H1 (cell line): ENCODE measurements at regions not wholly inside any gene's neighbourhood (a gene's known extent, or its start where the extent isn't known, plus 50 kb on each side); places are given as distances from the start of the nearest gene placed in this dataset.

Experiments used
- HDAC6 ChIP-seq: IDR thresholded peaks from one replicate; pipeline ENCODE4 v1.7.1; 2012; ENCODE audit warnings: low read depth, mild to moderate bottlenecking, inconsistent platforms, low read length, moderate library complexity
- KDM1A ChIP-seq: fragments of 200-600, 300-600 bp; sonication (generic); IDR thresholded peaks from 2 replicates; pipeline ENCODE4 v1.7.1; 2016; ENCODE audit warnings: mild to moderate bottlenecking, low read length, borderline replicate concordance
- POLR2A ChIP-seq, 2 experiments: IDR thresholded peaks; 1 replicate in 1 of 2; 2 replicates in 1 of 2; pipeline ENCODE4 v1.6.1; 2011; ENCODE audit warnings: low read depth in 2 of 2, low read length in 2 of 2, mild to moderate bottlenecking in 2 of 2; ENCODE audit errors: control extremely low read depth in 1 of 2
- POU5F1 ChIP-seq: IDR thresholded peaks from 2 replicates; pipeline ENCODE4 v1.6.1; 2011; ENCODE audit warnings: low read depth, mild to moderate bottlenecking, low read length, moderate library complexity
- SRF ChIP-seq: IDR thresholded peaks from 2 replicates; pipeline ENCODE4 v1.6.1; 2011; ENCODE audit warnings: mild to moderate bottlenecking, low read depth, low read length, moderate library complexity
- ZNF274 ChIP-seq: IDR thresholded peaks from 2 replicates; pipeline ENCODE4 v1.7.0; 2012; ENCODE audit warnings: low read length, borderline replicate concordance; ENCODE audit errors: extremely low read depth
- TF ChIP-seq, protein P1 (sequence below): fragments of 300-600 bp; sonication (generic); IDR thresholded peaks from 2 replicates; pipeline ENCODE4 v1.7.1; 2012; ENCODE audit warnings: low read length, moderate library complexity, mild to moderate bottlenecking, inconsistent platforms; ENCODE audit not compliant: insufficient replicate concordance

DNA sequence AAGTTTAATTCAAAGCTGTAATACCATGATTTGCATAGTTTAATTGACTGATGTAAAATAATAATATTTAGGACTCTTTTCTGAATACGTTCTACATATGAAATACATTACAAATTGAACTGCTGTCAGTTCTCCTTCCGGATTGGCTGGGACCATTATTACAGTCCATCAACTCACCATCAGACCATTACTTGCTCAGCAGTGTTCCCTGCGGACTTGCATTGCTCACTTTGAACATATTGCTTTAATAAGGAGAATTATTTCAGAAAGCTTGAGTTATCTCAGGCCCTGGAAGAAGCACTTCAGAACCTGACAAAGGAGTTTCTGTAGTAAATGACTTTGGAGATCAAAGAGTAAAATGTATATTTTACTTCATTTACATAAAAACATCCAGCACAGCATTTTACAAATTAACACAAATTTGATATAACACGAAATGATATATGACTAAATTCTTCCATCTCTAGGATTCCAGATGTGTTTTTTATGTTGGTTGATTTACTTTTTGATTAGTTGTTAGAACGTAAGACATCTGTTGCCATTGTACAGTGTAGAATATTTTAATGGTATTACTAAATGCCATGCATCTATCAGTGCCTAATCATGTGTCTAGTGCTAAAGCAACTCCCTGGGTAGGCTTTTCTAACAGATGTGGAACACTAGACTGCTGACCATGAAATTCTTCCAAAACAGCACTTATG is 418.5 kb upstream of the SEMA3A start (continued):
- TF ChIP-seq, protein P1, sequence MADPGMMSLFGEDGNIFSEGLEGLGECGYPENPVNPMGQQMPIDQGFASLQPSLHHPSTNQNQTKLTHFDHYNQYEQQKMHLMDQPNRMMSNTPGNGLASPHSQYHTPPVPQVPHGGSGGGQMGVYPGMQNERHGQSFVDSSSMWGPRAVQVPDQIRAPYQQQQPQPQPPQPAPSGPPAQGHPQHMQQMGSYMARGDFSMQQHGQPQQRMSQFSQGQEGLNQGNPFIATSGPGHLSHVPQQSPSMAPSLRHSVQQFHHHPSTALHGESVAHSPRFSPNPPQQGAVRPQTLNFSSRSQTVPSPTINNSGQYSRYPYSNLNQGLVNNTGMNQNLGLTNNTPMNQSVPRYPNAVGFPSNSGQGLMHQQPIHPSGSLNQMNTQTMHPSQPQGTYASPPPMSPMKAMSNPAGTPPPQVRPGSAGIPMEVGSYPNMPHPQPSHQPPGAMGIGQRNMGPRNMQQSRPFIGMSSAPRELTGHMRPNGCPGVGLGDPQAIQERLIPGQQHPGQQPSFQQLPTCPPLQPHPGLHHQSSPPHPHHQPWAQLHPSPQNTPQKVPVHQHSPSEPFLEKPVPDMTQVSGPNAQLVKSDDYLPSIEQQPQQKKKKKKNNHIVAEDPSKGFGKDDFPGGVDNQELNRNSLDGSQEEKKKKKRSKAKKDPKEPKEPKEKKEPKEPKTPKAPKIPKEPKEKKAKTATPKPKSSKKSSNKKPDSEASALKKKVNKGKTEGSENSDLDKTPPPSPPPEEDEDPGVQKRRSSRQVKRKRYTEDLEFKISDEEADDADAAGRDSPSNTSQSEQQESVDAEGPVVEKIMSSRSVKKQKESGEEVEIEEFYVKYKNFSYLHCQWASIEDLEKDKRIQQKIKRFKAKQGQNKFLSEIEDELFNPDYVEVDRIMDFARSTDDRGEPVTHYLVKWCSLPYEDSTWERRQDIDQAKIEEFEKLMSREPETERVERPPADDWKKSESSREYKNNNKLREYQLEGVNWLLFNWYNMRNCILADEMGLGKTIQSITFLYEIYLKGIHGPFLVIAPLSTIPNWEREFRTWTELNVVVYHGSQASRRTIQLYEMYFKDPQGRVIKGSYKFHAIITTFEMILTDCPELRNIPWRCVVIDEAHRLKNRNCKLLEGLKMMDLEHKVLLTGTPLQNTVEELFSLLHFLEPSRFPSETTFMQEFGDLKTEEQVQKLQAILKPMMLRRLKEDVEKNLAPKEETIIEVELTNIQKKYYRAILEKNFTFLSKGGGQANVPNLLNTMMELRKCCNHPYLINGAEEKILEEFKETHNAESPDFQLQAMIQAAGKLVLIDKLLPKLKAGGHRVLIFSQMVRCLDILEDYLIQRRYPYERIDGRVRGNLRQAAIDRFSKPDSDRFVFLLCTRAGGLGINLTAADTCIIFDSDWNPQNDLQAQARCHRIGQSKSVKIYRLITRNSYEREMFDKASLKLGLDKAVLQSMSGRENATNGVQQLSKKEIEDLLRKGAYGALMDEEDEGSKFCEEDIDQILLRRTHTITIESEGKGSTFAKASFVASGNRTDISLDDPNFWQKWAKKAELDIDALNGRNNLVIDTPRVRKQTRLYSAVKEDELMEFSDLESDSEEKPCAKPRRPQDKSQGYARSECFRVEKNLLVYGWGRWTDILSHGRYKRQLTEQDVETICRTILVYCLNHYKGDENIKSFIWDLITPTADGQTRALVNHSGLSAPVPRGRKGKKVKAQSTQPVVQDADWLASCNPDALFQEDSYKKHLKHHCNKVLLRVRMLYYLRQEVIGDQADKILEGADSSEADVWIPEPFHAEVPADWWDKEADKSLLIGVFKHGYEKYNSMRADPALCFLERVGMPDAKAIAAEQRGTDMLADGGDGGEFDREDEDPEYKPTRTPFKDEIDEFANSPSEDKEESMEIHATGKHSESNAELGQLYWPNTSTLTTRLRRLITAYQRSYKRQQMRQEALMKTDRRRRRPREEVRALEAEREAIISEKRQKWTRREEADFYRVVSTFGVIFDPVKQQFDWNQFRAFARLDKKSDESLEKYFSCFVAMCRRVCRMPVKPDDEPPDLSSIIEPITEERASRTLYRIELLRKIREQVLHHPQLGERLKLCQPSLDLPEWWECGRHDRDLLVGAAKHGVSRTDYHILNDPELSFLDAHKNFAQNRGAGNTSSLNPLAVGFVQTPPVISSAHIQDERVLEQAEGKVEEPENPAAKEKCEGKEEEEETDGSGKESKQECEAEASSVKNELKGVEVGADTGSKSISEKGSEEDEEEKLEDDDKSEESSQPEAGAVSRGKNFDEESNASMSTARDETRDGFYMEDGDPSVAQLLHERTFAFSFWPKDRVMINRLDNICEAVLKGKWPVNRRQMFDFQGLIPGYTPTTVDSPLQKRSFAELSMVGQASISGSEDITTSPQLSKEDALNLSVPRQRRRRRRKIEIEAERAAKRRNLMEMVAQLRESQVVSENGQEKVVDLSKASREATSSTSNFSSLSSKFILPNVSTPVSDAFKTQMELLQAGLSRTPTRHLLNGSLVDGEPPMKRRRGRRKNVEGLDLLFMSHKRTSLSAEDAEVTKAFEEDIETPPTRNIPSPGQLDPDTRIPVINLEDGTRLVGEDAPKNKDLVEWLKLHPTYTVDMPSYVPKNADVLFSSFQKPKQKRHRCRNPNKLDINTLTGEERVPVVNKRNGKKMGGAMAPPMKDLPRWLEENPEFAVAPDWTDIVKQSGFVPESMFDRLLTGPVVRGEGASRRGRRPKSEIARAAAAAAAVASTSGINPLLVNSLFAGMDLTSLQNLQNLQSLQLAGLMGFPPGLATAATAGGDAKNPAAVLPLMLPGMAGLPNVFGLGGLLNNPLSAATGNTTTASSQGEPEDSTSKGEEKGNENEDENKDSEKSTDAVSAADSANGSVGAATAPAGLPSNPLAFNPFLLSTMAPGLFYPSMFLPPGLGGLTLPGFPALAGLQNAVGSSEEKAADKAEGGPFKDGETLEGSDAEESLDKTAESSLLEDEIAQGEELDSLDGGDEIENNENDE: no peak
- no peak for TF ChIP-seq POU5F1
- TF ChIP-seq POLR2A (IDR thresholded peaks at IDR 0.05; ENCODE audit: control extremely low read depth in 1 of 2, low read depth in 2 of 2, low read length in 2 of 2): no peak
- TF ChIP-seq HDAC6: no peak
- no peak for TF ChIP-seq ZNF274
- no peak for TF ChIP-seq KDM1A
- TF ChIP-seq SRF: no peak
- TF ChIP-seq, all 59 proteins: peak for 0
